OCI-LY3 (cell line): ENCODE measurements at regions not wholly inside any gene's neighbourhood (a gene's known extent, or its start where the extent isn't known, plus 50 kb on each side); places are given as distances from the start of the nearest gene placed in this dataset.

Source experiments
- EZH2phosphoT487 ChIP-seq: fragments of 200-600 bp; shearing (Covaris generic); IDR thresholded peaks from 2 replicates; pipeline ENCODE4 v1.6.1; 2018; ENCODE audit warnings: antibody characterized with exemption, mixed run types, low read depth
- TF ChIP-seq, protein P1 (sequence below): fragments of 200-600, 300-600 bp; sonication (generic); IDR thresholded peaks from 2 replicates; pipeline ENCODE4 v1.5.1; 2014; ENCODE audit warnings: antibody characterized with exemption, low read length, low read depth

DNA sequence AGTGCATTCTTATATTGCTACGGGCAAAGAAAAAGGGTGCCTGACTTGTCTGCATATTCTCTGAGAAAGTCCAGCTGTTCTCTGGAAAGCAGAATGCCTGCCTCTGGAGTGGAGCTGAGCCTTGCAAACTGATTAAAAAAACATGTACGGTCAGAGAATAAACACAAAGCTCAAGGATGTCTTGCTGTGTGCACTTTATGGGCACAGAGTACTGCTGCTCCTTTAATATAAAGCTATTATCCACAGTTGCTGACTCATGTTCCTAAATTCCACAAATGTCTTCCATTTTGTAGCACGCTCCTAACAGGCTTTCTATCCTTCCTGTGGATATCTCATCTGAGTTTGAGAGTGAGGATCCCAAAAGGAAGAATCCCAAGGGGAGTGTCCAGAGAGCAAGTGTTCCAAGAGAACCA, 229.0 kb downstream of the MREG start:
- TF ChIP-seq, protein P1, sequence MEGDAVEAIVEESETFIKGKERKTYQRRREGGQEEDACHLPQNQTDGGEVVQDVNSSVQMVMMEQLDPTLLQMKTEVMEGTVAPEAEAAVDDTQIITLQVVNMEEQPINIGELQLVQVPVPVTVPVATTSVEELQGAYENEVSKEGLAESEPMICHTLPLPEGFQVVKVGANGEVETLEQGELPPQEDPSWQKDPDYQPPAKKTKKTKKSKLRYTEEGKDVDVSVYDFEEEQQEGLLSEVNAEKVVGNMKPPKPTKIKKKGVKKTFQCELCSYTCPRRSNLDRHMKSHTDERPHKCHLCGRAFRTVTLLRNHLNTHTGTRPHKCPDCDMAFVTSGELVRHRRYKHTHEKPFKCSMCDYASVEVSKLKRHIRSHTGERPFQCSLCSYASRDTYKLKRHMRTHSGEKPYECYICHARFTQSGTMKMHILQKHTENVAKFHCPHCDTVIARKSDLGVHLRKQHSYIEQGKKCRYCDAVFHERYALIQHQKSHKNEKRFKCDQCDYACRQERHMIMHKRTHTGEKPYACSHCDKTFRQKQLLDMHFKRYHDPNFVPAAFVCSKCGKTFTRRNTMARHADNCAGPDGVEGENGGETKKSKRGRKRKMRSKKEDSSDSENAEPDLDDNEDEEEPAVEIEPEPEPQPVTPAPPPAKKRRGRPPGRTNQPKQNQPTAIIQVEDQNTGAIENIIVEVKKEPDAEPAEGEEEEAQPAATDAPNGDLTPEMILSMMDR, result no peak
- no peak for TF ChIP-seq EZH2phosphoT487
